Progenitor cell of endocrine pancreas (in vitro differentiated cells): ENCODE measurements at regions not wholly inside any gene's neighbourhood (a gene's known extent, or its start where the extent isn't known, plus 50 kb on each side); places are given as distances from the start of the nearest gene placed in this dataset.

ENCODE experiments used
- DNase-seq: peaks from one replicate; pipeline ENCODE4 v3.0.0; 2021; ENCODE audit warnings: low spot score; ENCODE audit not compliant: unreplicated experiment
- H3K27ac Mint-ChIP-seq: 2 replicates; pipeline ENCODE4 v1.8.0; 2021; ENCODE audit warnings: mild to moderate bottlenecking, moderate library complexity, mixed read lengths
- H3K27me3 Mint-ChIP-seq: 2 replicates; pipeline ENCODE4 v1.8.0; 2021; ENCODE audit warnings: mixed read lengths
- H3K36me3 Mint-ChIP-seq: 2 replicates; pipeline ENCODE4 v1.8.0; 2022; ENCODE audit warnings: mixed read lengths; ENCODE audit not compliant: insufficient read depth
- H3K4me1 Mint-ChIP-seq: 2 replicates; pipeline ENCODE4 v1.8.0; 2021; ENCODE audit warnings: low read depth, mixed read lengths
- H3K4me3 Mint-ChIP-seq: 2 replicates; pipeline ENCODE4 v1.8.0; 2021; ENCODE audit warnings: low read depth, mild to moderate bottlenecking, moderate library complexity, mixed read lengths
- H3K9me3 Mint-ChIP-seq: 2 replicates; pipeline ENCODE4 v1.8.0; 2021; ENCODE audit warnings: low read depth, mixed read lengths
- TF ChIP-seq, protein P1 (sequence below): fragments of 200-600 bp; sonication (generic); IDR thresholded peaks from one replicate; pipeline ENCODE4 v1.5.0; 2021; ENCODE audit warnings: antibody characterized with exemption, mild to moderate bottlenecking; ENCODE audit not compliant: unreplicated experiment

DNA sequence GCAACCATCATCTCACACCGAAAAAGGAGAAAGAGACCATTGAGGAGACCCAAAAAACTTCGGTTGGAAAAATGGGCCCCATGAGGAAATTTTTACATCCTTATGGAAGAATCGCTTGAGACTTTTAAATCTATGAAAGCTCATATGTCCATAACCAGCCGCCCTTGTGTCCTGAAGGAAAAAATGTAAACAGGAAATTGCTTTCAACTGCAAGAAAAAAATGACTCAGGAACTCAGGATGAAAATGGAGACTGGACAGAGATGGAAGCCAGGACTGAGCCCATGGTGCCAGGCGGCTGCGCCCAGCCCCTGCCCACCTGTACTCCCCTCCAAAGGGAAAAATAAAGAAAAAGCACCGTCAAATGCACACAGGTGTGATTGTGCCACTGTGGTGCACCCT lies 81.5 kb upstream of the SLC66A3 start:
- Mint-ChIP-seq H3K27me3 (peaks cover 9% of the 10 kb centered on the region), H3K27ac (no peak overlapping the region), H3K9me3 (no peaks in the 10 kb centered on the region), H3K4me1 (peaks cover 3% of the 10 kb centered on the region), H3K36me3 (no peaks in the 10 kb centered on the region), H3K4me3 (no peak overlapping the region)
- DNase-seq, result no peak
- TF ChIP-seq, protein P1, sequence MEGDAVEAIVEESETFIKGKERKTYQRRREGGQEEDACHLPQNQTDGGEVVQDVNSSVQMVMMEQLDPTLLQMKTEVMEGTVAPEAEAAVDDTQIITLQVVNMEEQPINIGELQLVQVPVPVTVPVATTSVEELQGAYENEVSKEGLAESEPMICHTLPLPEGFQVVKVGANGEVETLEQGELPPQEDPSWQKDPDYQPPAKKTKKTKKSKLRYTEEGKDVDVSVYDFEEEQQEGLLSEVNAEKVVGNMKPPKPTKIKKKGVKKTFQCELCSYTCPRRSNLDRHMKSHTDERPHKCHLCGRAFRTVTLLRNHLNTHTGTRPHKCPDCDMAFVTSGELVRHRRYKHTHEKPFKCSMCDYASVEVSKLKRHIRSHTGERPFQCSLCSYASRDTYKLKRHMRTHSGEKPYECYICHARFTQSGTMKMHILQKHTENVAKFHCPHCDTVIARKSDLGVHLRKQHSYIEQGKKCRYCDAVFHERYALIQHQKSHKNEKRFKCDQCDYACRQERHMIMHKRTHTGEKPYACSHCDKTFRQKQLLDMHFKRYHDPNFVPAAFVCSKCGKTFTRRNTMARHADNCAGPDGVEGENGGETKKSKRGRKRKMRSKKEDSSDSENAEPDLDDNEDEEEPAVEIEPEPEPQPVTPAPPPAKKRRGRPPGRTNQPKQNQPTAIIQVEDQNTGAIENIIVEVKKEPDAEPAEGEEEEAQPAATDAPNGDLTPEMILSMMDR, result no peak

DNA sequence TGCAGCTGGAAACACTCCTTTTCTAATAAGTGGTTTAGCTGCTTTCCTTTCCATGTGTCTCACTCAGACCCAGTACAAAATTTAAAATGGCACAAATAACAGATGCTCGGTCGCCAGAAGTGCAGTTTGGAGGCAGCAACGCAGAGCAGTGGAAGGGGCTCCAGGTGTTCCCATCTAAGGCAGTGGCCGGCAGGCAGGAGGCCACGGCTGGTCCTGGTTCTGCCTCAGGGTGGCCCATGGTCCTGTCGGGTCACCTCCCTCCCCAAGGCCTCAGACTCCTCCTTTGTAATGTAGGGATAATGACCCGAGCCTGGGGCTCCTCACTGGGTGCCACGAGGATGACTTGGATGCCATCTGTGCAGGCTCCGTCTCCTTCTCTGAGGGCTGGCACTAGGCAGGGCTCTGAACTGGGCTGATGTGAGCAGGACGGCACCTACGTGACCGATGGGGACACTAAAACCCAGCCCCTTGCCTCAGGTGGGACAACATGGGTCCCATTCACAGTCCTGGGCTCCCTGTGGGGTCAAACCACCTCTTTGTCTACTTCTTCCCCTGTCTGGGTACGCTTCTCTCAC lies 80.9 kb upstream of the SLC66A3 start:
- DNase-seq, result no peak
- Mint-ChIP-seq H3K4me3 (no peak overlapping the region), H3K27me3 (peaks cover 9% of the 10 kb centered on the region), H3K27ac (no peak overlapping the region), H3K4me1 (peaks cover 3% of the 10 kb centered on the region), H3K9me3 (no peaks in the 10 kb centered on the region), H3K36me3 (no peaks in the 10 kb centered on the region)
- TF ChIP-seq, protein P1, result no peak

GRCh38 chr2:11075221-11075620 lies 80.0 kb upstream of the SLC66A3 start:
- H3K36me3 Mint-ChIP-seq, result no peaks in the 10 kb centered on the region
- H3K4me1 Mint-ChIP-seq, result peaks cover 5% of the 10 kb centered on the region
- H3K4me3 Mint-ChIP-seq, result no peak overlapping the region
- no peak overlapping the region for H3K27ac Mint-ChIP-seq
- TF ChIP-seq, protein P1, result no peak
- H3K9me3 Mint-ChIP-seq, result no peaks in the 10 kb centered on the region
- no peak for DNase-seq
- H3K27me3 Mint-ChIP-seq, result peaks cover 11% of the 10 kb centered on the region

DNA sequence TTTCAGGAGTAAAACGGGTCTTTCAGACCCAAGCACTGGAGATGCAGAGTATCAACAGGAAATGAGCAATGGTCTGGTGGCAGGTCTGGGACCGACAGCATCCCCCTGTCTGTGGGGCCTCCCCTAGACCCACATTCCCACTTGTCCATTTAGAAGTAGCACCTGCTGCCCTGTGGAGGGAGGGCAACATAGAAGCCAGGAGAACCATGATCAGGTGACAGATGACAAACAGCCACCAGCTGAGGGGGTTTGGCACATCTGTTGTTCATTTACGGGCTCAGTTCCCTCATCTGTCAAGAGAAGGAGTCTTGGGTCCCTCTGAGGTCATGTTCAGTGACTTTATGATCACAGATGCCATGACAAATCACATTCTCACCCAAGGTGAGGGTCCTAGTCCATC lies 77.9 kb upstream of the SLC66A3 start:
- no peaks in the 10 kb centered on the region for H3K9me3 Mint-ChIP-seq
- no peak overlapping the region for H3K4me3 Mint-ChIP-seq
- TF ChIP-seq, protein P1, result no peak
- no peak for DNase-seq
- H3K27ac Mint-ChIP-seq, result no peak overlapping the region
- peaks cover 5% of the 10 kb centered on the region for H3K4me1 Mint-ChIP-seq
- H3K36me3 Mint-ChIP-seq, result no peaks in the 10 kb centered on the region
- peaks cover 5% of the 10 kb centered on the region for H3K27me3 Mint-ChIP-seq

GRCh38 chr2:11079136-11079824 lies 76.0 kb upstream of the SLC66A3 start:
- TF ChIP-seq, protein P1, result no peak
- Mint-ChIP-seq H3K36me3 (no peaks in the 10 kb centered on the region), H3K4me1 (peaks cover 2% of the 10 kb centered on the region), H3K4me3 (no peak overlapping the region), H3K9me3 (no peaks in the 10 kb centered on the region), H3K27me3 (peaks cover 2% of the 10 kb centered on the region), H3K27ac (no peak overlapping the region)
- no peak for DNase-seq
